ENCODE measurements at regions not wholly inside any gene's neighbourhood (a gene's known extent, or its start where the extent isn't known, plus 50 kb on each side); places are given as distances from the start of the nearest gene placed in this dataset.

GRCh38 chr2:145344076-145344724 lies 824.3 kb upstream of the ZEB2 start:
- Mint-ChIP-seq H3K27me3 (no peaks in the 10 kb centered on the region), H3K36me3 (peaks cover 2% of the 10 kb centered on the region), H3K4me1 (peaks cover 4% of the 10 kb centered on the region), H3K9me3 (peaks cover 4% of the 10 kb centered on the region), H3K27ac (no peak overlapping the region), H3K4me3 (no peak overlapping the region)
- no peak for DNase-seq (ENCODE audit: low spot score in 2 of 2)
- ATAC-seq (ENCODE audit: low read depth) = no peak

GRCh38 chr2:145343287-145343686 lies 823.4 kb upstream of the ZEB2 start:
- peaks cover 4% of the 10 kb centered on the region for H3K9me3 Mint-ChIP-seq
- ATAC-seq (ENCODE audit: low read depth) = no peak
- no peak for DNase-seq (ENCODE audit: low spot score in 2 of 2)
- H3K27ac Mint-ChIP-seq = no peak overlapping the region
- H3K36me3 Mint-ChIP-seq = peaks cover 2% of the 10 kb centered on the region
- H3K27me3 Mint-ChIP-seq = no peaks in the 10 kb centered on the region
- no peak overlapping the region for H3K4me3 Mint-ChIP-seq
- peaks cover 4% of the 10 kb centered on the region for H3K4me1 Mint-ChIP-seq

DNA sequence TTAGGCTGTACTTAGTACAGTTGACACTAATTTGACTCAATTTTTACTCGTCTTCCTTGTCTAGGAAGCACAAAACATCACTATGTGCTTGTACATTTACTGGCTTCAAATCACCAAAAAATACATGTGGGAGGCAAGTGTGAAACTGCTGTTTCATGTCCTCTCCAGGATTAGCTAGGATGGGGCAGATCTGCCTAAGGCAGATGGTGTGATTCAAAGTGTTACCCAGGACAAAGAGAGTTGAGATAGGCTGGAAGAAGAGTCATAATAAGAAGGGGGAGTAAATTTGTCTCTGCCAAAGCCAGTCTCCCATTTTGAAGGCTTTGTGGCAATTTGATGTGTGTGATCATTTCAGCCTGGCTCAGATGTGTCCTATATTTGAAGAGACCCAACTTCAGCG lies 821.6 kb upstream of the ZEB2 start:
- no peak for DNase-seq (ENCODE audit: low spot score in 2 of 2)
- Mint-ChIP-seq H3K27me3 (no peaks in the 10 kb centered on the region), H3K9me3 (peaks cover 4% of the 10 kb centered on the region), H3K27ac (no peak overlapping the region), H3K36me3 (peaks cover 2% of the 10 kb centered on the region), H3K4me3 (no peak overlapping the region), H3K4me1 (peaks cover 4% of the 10 kb centered on the region)
- ATAC-seq (ENCODE audit: low read depth) = no peak

DNA sequence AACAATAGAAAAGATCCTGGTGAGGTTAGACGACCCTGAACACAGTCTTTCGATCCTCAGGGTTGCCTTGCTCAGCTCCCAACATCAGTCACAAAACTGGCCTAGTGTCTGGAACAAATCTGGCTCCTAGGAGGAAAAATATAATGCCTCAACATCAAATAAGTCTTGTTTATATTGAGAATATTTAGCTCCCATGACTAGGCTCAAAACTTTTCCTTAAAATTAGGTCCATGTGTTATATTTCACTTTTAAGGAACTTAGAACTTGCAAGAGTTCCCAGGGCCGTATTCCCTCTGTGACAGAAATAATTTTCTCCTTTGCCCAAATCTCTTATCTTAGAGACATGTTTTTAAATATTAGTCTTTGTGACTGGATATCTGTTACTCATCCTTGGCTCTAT lies 819.7 kb upstream of the ZEB2 start:
- Mint-ChIP-seq H3K27me3 (no peaks in the 10 kb centered on the region), H3K27ac (no peak overlapping the region)
- no peak for DNase-seq (ENCODE audit: low spot score in 2 of 2)

GRCh38 chr2:145332210-145332898 lies 812.4 kb upstream of the ZEB2 start:
- Mint-ChIP-seq H3K27me3 (no peaks in the 10 kb centered on the region), H3K4me1 (no peaks in the 10 kb centered on the region), H3K27ac (no peak overlapping the region), H3K9me3 (no peaks in the 10 kb centered on the region), H3K4me3 (no peak overlapping the region), H3K36me3 (no peaks in the 10 kb centered on the region)
- ATAC-seq (ENCODE audit: low read depth) = no peak
- DNase-seq (ENCODE audit: low spot score in 2 of 2) = no peak

More for the DNA sequence above, 819.7 kb upstream of the ZEB2 start:
- ATAC-seq (ENCODE audit: low read depth) = no peak
- peaks cover 2% of the 10 kb centered on the region for H3K36me3 Mint-ChIP-seq
- peaks cover 4% of the 10 kb centered on the region for H3K4me1 Mint-ChIP-seq
- H3K9me3 Mint-ChIP-seq = peaks cover 4% of the 10 kb centered on the region
- no peak overlapping the region for H3K4me3 Mint-ChIP-seq

GRCh38 chr2:145329971-145330370 lies 810.1 kb upstream of the ZEB2 start:
- no peak for ATAC-seq (ENCODE audit: low read depth)
- no peaks in the 10 kb centered on the region for H3K4me1 Mint-ChIP-seq
- DNase-seq (ENCODE audit: low spot score in 2 of 2) = no peak
- H3K4me3 Mint-ChIP-seq = no peak overlapping the region
- H3K9me3 Mint-ChIP-seq = no peaks in the 10 kb centered on the region
- H3K27ac Mint-ChIP-seq = no peak overlapping the region
- no peaks in the 10 kb centered on the region for H3K27me3 Mint-ChIP-seq
- H3K36me3 Mint-ChIP-seq = no peaks in the 10 kb centered on the region

GRCh38 chr2:145325485-145325884 lies 805.6 kb upstream of the ZEB2 start:
- H3K27ac Mint-ChIP-seq = no peak overlapping the region
- no peak for ATAC-seq (ENCODE audit: low read depth)
- no peaks in the 10 kb centered on the region for H3K9me3 Mint-ChIP-seq

DNA sequence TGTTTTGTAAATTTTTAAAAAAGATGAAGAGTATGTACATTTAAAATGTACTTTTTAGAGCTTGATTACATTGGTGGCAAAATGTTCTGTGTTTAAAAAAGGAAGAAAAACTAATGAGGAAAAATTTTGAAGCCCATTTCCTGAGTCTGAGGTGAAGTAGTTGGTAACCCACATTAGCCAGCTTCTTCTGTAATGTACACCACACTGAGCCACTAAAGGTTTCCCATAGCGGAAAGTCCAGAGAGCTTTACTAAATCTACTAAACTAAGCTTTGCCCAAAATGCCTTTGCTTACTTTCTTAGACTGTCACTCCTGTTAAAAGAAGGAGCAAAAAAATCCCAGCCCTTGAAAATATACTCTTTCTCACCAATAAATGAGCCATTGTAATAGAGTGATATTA lies 804.8 kb upstream of the ZEB2 start:
- Mint-ChIP-seq H3K27me3 (no peaks in the 10 kb centered on the region), H3K36me3 (no peaks in the 10 kb centered on the region), H3K27ac (no peak overlapping the region), H3K4me1 (no peaks in the 10 kb centered on the region), H3K9me3 (no peaks in the 10 kb centered on the region), H3K4me3 (no peak overlapping the region)
- ATAC-seq (ENCODE audit: low read depth) (no peak), DNase-seq (ENCODE audit: low spot score in 2 of 2) (no peak)

More at GRCh38 chr2:145325485-145325884, 805.6 kb upstream of the ZEB2 start:
- Mint-ChIP-seq H3K27me3 (no peaks in the 10 kb centered on the region), H3K4me3 (no peak overlapping the region), H3K36me3 (no peaks in the 10 kb centered on the region), H3K4me1 (no peaks in the 10 kb centered on the region)
- no peak for DNase-seq (ENCODE audit: low spot score in 2 of 2)

DNA sequence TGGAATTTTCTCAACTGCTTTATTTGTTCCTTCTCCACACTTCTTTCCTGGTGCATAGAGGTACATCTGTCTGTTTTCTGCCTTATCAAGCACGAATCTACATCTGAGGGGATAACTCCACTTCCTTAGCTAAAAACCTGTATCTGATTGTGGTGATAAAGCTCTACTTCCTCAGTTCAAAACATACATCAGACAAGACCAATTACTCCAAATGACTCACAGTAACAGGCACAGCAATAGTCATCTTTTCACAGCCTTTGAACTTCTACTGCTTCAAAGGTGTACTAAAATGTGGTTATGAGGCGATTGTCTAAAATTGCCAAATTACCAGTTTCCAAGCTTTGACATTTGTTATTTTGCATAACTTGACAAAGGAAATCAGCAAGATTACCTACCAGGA lies 803.6 kb upstream of the ZEB2 start:
- no peak overlapping the region for H3K27ac Mint-ChIP-seq
- DNase-seq (ENCODE audit: low spot score in 2 of 2) (no peak), ATAC-seq (ENCODE audit: low read depth) (no peak)
- no peaks in the 10 kb centered on the region for H3K4me1 Mint-ChIP-seq
- H3K4me3 Mint-ChIP-seq = no peak overlapping the region
- H3K36me3 Mint-ChIP-seq = no peaks in the 10 kb centered on the region
- H3K9me3 Mint-ChIP-seq = no peaks in the 10 kb centered on the region
- H3K27me3 Mint-ChIP-seq = no peaks in the 10 kb centered on the region

GRCh38 chr2:145321344-145321743 lies 801.4 kb upstream of the ZEB2 start:
- no peaks in the 10 kb centered on the region for H3K9me3 Mint-ChIP-seq
- no peaks in the 10 kb centered on the region for H3K27me3 Mint-ChIP-seq
- H3K4me1 Mint-ChIP-seq = no peaks in the 10 kb centered on the region

GRCh38 chr2:145316496-145316895 lies 796.6 kb upstream of the ZEB2 start:
- no peak overlapping the region for H3K27ac Mint-ChIP-seq
- H3K27me3 Mint-ChIP-seq = no peaks in the 10 kb centered on the region
- ATAC-seq (ENCODE audit: low read depth) (no peak), DNase-seq (ENCODE audit: low spot score in 2 of 2) (no peak)
- no peak overlapping the region for H3K4me3 Mint-ChIP-seq
- peaks cover 3% of the 10 kb centered on the region for H3K9me3 Mint-ChIP-seq
- no peaks in the 10 kb centered on the region for H3K36me3 Mint-ChIP-seq
- H3K4me1 Mint-ChIP-seq = no peaks in the 10 kb centered on the region

More at GRCh38 chr2:145321344-145321743, 801.4 kb upstream of the ZEB2 start:
- Mint-ChIP-seq H3K27ac (no peak overlapping the region), H3K4me3 (no peak overlapping the region), H3K36me3 (no peaks in the 10 kb centered on the region)
- no peak for ATAC-seq (ENCODE audit: low read depth)
- DNase-seq (ENCODE audit: low spot score in 2 of 2) = no peak

DNA sequence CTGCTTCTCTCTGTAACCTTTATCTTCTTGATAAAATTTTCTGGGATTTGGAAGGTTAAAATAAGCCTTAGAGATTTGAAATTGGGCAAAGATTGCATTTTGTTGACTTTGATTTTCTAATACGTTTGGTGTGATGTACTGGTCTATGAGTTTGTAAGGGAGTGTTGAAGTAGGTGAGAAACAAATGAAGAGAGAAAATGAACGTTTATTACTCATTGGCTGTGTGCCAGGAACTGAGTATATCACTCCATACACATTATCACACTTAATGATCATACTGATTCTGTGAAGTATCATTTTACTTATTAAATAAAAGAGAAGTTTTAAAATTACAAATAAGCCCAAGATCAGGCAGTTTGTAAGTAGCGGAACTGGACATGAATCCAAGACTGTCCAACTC lies 795.1 kb upstream of the ZEB2 start:
- no peaks in the 10 kb centered on the region for H3K36me3 Mint-ChIP-seq
- no peak overlapping the region for H3K27ac Mint-ChIP-seq
- H3K9me3 Mint-ChIP-seq = peaks cover 3% of the 10 kb centered on the region
- no peaks in the 10 kb centered on the region for H3K27me3 Mint-ChIP-seq
- H3K4me3 Mint-ChIP-seq = no peak overlapping the region
- DNase-seq (ENCODE audit: low spot score in 2 of 2) = no peak
- no peaks in the 10 kb centered on the region for H3K4me1 Mint-ChIP-seq
- no peak for ATAC-seq (ENCODE audit: low read depth)

DNA sequence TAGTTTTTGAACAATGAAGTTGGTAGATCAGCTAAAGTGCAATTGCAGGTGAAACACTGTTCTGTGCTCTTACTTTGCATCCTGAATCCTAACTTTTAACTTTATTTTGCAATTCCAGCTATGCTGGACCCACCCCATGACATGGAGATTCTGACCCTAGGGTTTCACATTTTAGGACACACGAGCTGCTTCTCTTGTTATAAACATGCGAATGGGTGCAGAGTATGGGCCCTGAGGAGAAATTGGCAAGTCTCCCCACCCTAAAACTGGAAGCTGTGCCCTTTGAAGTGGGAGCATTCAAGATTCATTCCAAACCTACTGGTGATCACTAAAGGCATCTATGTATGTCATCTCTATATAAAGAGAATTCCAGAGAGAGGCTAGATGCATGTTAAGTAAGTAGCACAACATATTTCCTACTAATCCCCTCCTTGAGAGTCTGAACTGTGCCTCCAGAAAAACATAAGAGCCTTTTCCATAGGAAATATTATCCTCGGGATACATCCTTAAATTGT lies 794.3 kb upstream of the ZEB2 start:
- ATAC-seq (ENCODE audit: low read depth) (no peak), DNase-seq (ENCODE audit: low spot score in 2 of 2) (no peak)
- no peaks in the 10 kb centered on the region for H3K27me3 Mint-ChIP-seq
- H3K4me3 Mint-ChIP-seq = no peak overlapping the region
- H3K36me3 Mint-ChIP-seq = no peaks in the 10 kb centered on the region
- H3K9me3 Mint-ChIP-seq = peaks cover 4% of the 10 kb centered on the region
- no peak overlapping the region for H3K27ac Mint-ChIP-seq
- no peaks in the 10 kb centered on the region for H3K4me1 Mint-ChIP-seq

DNA sequence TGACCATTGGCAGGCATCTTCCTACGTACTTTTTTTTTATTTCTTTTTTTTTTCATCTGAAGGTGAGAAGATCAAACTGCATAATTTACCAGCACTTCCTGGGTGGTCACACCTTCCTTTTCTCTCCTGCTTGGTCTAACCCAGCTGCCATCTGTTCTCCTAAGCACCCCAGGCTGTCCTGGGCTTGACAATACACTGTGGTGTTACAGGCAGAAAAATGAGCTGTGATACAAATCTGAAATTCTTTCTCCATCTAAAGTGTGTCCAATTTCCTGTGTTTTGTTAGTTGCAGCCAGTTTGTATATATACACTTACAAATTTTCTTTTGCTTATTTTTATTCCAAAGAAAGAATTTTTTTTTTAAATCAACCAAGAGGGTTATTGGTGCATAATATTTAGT lies 786.0 kb upstream of the ZEB2 start:
- Mint-ChIP-seq H3K27ac (no peak overlapping the region), H3K36me3 (no peaks in the 10 kb centered on the region), H3K27me3 (no peaks in the 10 kb centered on the region), H3K4me1 (no peaks in the 10 kb centered on the region), H3K4me3 (no peak overlapping the region), H3K9me3 (peaks cover 1% of the 10 kb centered on the region)
- DNase-seq (ENCODE audit: low spot score in 2 of 2) = no peak
- no peak for ATAC-seq (ENCODE audit: low read depth)

- no peaks in the 10 kb centered on the region for H3K4me1 Mint-ChIP-seq
- H3K9me3 Mint-ChIP-seq = peaks cover 1% of the 10 kb centered on the region
- no peak for ATAC-seq (ENCODE audit: low read depth)
- no peak overlapping the region for H3K27ac Mint-ChIP-seq
- no peak for DNase-seq (ENCODE audit: low spot score in 2 of 2)
- no peak overlapping the region for H3K4me3 Mint-ChIP-seq
- H3K27me3 Mint-ChIP-seq = no peaks in the 10 kb centered on the region
- H3K36me3 Mint-ChIP-seq = no peaks in the 10 kb centered on the region
Measured at GRCh38 chr2:145304501-145304900, 784.6 kb upstream of the ZEB2 start.

All from memory B cell (primary cell).